HL-60/S4 treated with retinoic acid at 250 ng/mL for 4 days and 3 days (cell line): ENCODE measurements at regions not wholly inside any gene's neighbourhood (a gene's known extent, or its start where the extent isn't known, plus 50 kb on each side); places are given as distances from the start of the nearest gene placed in this dataset.

Experiments
- in situ Hi-C: fragments of 300-500 bp; cut with MboI; formaldehyde crosslinking; loops from 2 replicates; pipeline ENCODE4 v1.7.0; 2022; ENCODE audit warnings: low sequenced_read_pairs

DNA sequence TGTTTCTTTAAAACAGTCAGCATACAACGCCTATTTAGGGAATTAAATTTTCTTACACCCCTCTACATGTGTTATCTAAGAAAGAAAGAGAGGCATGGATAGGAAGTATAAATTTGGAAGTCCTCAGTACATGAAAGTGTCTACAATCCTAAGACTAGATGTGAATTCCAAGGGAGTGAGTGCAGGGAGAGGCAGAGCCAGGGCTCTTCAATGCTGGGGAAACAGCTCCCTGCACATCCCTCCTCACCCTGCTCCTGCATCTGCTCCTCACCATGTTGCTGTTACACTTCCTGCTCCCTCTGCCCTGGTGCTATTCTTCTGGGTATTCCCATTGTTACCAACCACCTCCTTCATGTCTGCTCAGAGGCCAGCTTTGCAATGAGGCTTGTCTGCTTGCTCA is 229.1 kb upstream of the AKR1E2 start:
- in situ Hi-C loops = no loop called here

DNA sequence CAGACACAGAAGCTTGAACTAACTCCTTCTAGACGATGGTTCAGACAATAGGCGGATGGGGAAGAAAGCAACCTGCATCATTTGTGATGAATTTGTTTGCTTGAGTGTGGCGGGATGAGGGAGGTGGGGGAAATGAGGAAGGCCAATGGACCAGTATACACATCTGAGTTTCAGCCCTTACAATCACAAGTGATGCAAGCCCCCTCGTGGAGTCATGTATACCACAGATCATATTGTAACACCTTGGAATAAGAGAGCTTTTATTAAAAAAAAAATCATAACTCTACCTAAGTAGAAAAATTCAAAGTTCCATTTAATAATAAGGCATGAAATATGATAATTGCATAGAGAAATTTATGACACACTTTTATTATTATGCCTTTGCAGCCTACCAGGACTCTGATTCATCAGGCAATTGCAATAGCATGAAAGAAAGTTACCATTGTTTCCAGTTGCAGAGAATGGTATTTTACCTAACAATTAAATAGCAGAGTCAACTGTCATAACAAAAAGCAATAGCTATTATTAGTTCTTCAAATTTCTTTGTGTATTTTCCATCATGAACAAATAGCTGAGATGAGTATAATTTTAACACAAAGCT is 230.2 kb upstream of the AKR1E2 start:
- in situ Hi-C loops = no loop called here

DNA sequence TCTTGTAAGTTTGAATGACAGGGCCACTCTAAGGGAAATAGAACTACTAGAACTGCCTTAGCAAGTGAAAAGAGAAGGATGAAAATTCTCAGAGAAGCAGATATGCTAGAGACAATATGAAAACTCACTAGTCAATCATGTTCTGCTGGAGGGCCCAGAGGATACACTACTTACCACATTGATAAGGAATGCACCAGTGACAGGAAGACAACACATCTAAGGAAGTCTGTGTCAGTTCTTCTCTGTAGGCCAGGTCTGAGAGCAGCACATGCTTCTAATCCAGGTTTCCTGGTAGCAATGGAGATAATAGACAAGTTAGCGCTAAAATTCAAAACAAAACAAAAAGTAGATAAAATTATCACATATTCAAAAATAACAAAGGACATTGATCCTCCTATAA is 235.2 kb upstream of the AKR1E2 start:
- in situ Hi-C loops = no loop called here

- in situ Hi-C loops = no loop called here
Measured at GRCh38 chr10:4588824-4589223, 237.2 kb upstream of the AKR1E2 start.

DNA sequence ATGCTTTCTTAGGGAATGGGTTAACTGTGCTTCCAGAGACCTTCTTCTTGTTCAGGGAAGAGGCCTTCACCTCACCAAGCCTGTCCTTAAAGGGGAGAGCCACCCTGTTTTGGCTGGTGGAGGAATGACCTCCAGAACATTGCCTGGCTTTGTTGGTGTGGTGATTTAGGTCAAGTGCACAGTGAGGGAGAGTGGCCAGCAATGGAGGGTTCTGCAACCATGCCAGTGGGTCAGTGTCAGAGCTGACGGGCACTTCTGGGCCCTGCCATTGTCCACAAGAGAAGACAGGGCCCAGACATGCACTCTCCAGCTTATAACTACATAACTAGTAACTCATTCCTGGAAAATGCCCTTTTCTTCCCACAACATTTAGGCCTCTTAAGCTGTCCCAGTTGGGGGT is 238.5 kb upstream of the AKR1E2 start:
- in situ Hi-C loops = no loop called here

DNA sequence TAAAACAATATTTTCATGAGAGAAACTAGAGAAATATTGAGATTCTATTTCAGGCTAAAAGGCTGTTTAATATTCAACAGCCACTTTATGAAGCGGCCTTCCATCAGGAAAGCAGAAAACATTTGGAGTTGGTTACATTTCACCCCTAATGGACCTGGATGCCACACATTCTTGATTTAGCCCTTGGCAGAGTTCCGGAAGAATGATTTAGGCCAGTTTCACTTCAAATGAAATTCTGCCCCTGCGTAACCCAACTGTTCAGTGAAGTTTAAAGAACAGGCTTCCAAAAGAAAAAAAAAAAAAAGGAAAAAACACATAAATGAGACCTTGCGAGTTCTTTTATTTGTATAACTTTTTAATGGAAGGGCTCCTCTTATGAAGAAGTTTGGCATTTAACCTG is 239.2 kb upstream of the AKR1E2 start:
- in situ Hi-C loops = no loop called here

- in situ Hi-C loops = no loop called here
Measured at GRCh38 chr10:4581929-4582328, 244.1 kb upstream of the AKR1E2 start.

- in situ Hi-C loops = no loop called here
Measured at GRCh38 chr10:4579844-4580243, 246.2 kb upstream of the AKR1E2 start.

GRCh38 chr10:4576206-4576605 is 249.8 kb upstream of the AKR1E2 start:
- in situ Hi-C loops = no loop called here

- in situ Hi-C loops = no loop called here
Measured at GRCh38 chr10:4569151-4569550, 256.9 kb upstream of the AKR1E2 start.

DNA sequence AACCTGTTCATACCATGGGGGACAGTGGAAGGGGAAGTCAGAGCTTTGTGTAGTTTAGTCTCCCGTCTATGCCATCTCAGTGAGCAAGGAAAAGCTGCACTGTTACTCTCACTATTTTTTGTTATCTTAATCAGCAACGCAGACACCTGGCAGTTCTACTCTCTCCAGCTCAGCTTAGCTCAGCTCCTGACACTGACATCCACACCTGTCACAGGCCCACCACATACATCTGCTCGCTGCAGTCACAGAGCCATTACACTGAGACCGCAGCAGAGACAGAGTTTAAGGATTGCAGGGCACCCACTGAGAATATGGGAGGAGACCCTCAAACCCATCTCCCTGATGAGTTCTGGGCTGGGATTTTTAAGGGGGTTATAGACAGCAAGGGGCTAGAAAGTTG is 257.3 kb upstream of the AKR1E2 start:
- in situ Hi-C loops = no loop called here

DNA sequence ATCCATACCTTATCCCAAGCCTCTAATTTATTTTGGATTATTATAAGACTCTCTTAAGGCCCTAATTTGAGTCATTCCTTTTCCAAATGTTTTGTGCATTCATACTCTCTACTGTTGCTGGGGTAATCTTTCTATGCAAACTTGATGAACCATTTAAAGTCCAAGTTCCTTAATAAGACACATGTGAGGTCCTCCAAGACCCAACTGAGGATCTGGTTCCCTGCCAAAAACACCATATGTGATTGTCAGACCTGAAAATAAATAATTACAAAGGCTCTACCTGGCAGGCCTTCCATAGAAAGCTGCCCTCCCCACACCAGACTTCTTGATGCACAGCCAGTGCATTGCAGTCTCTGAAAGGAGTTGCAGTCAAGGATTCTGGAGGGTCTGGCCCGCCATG is 257.9 kb upstream of the AKR1E2 start:
- in situ Hi-C loops = no loop called here

GRCh38 chr10:4567637-4568036 is 258.4 kb upstream of the AKR1E2 start:
- in situ Hi-C loops = no loop called here

DNA sequence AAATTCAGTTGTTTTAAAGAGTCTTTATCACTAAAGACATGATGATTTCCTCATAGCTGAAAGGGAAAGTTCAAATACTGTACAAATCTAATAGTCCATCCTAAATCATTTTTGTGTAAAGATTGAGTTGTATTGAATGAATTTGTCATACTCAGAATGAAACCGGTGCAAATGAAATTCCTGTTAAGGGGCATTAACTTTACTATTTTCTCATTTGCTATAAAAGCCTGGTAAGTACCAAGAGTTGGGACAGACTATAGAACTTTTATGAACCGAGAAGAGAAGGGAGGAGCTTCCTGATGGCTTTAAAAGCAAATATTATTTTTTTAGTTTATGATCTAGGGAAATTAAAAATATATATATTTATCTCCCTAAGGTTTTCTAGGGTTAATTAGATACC is 260.0 kb upstream of the AKR1E2 start:
- in situ Hi-C loops = no loop called here

DNA sequence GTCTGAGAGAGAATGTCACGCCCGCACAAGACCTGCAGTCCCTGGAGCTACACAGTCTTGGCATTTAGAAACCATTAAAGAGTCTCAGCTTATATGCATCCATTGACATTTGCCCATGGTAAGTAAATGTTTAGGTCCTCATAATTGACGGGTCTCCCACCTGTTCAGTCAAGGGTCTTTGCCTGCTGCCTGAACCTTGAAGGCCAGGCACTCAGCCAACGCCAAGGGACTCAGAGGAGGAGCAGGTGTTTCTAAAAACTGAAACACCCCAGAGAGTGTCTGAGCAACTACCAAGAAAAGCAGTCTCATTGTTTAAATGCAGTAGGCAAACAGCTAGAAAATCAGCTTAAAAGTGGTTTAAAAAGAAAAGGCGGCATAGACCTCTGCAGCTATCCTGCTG is 264.7 kb upstream of the AKR1E2 start:
- in situ Hi-C loops = no loop called here

- in situ Hi-C loops = no loop called here
Measured at GRCh38 chr10:4557469-4557868, 268.5 kb upstream of the AKR1E2 start.

- in situ Hi-C loops = no loop called here
Measured at GRCh38 chr10:4556527-4556926, 269.5 kb upstream of the AKR1E2 start.

DNA sequence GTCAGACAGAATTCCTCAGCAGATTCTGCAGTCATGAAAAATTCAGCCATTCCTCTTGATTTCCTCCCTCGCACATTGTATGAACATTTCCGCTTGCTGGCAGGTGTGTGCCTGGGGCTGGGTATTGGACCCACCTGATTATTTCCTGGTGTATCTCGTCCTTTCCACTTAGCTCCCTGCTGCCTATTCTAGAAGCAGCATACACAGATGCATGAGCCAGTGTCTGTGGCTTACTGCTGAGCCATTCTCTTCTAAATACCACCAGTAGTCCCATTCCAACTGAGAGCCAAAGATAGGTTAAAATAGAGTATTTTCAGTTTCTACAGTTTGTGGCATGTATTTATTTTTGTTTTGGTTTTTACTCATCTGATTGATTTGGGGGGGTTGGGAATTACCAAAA is 270.1 kb upstream of the AKR1E2 start:
- in situ Hi-C loops = no loop called here

DNA sequence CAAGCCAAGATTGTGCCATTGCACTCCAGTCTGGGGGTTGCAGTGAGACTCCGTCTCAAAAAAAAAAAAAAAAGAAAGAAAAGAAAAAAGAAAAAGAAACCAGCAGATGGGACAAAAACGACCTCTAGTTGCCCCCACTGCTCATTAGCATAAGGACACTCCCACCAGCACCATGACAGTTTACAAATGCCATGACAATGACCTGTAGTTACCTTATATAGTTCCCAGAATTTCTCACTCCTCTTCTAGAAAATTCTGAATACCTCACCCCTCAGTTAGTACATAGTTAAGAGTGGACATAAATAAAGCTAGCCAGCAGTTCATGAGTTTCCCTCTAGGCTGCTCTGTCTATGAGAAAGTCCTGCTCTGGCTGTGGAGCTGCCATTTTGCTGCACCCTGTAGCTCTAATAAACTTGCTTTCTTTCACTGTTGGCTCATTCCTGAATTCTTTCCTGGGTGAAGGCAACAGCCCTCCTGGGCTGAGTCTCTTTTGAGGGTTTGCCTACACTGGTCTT is 276.8 kb upstream of the AKR1E2 start:
- in situ Hi-C loops = no loop called here

GRCh38 chr10:4546931-4547330 is 279.1 kb upstream of the AKR1E2 start:
- in situ Hi-C loops = no loop called here

- in situ Hi-C loops = no loop called here
Measured at GRCh38 chr10:4546500-4546899, 279.5 kb upstream of the AKR1E2 start.

DNA sequence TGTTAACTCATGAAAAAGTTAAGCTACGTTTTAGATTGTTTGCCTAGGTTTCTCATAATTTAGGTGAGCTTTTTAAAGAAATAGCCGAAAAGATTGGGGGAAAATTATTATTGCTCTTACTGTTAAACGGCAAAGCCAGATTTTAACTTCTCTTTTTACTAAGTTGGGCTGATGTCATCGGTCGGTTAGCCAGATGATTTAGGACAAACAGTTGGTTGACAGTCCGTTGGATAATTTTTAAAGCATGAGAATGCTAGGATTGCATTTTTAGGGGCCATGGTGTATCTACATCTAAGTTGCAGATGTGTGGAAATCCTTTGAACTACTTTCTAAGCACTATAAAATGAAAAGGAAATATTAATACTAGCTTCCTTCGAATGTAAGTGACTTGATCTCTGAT is 280.9 kb upstream of the AKR1E2 start:
- in situ Hi-C loops = no loop called here

GRCh38 chr10:4543938-4544533 is 282.0 kb upstream of the AKR1E2 start:
- in situ Hi-C loops = no loop called here
